ENCODE measurements at regions not wholly inside any gene's neighbourhood (a gene's known extent, or its start where the extent isn't known, plus 50 kb on each side); places are given as distances from the start of the nearest gene placed in this dataset.

- Histone ChIP-seq H3K4me2 (ENCODE audit: insufficient read depth, insufficient read length, low read length) (no peak overlapping the region), H2AFZ (ENCODE audit: low read length) (no peak overlapping the region), H4K5ac (ENCODE audit: insufficient read length, low read depth, low read length) (no peak overlapping the region)
These were observed 166.7 kb upstream of the E2F7 start for GRCh38 chr12:77232045-77232444.

More at GRCh38 chr12:77232045-77232444, 166.7 kb upstream of the E2F7 start:
- no peaks in the 10 kb centered on the region for H3K79me1 ChIP-seq (ENCODE audit: insufficient read depth, low read depth, low read length, poor library complexity, severe bottlenecking)
- no peak overlapping the region for H3K4ac ChIP-seq (ENCODE audit: low read depth, low read length)
- H3K23ac ChIP-seq (ENCODE audit: insufficient read length, low read depth, low read length): no peak overlapping the region
- H3K9ac ChIP-seq (ENCODE audit: extremely low read depth, insufficient read length, low read length): no peak overlapping the region
- H2BK12ac ChIP-seq (ENCODE audit: insufficient read length, low read depth, low read length): no peak overlapping the region
- H2BK120ac ChIP-seq (ENCODE audit: low read depth, low read length, poor library complexity, severe bottlenecking): no peak overlapping the region
- H3K4me1 ChIP-seq (ENCODE audit: insufficient read depth, low read length): peaks cover 2% of the 10 kb centered on the region; the same call in 1 of the 2 replicates
- Mint-ChIP-seq H3K27me3 (ENCODE audit: low read depth) (no peaks in the 10 kb centered on the region), H3K4me1 (peaks cover 18 to 22% of the 10 kb centered on the region in 2 experiments), H3K4me3 (no peak overlapping the region), H3K36me3 (ENCODE audit: insufficient read depth in 1 of 3, low read depth in 3 of 3) (no peaks in the 10 kb centered on the region), H3K27ac (no peak overlapping the region), H3K9me3 (no peaks in the 10 kb centered on the region)
- H2AK5ac ChIP-seq (ENCODE audit: insufficient read length, low read length): no peak overlapping the region
- no peaks in the 10 kb centered on the region for H3K27me3 ChIP-seq (ENCODE audit: insufficient read depth, low read length)
- no peak overlapping the region for H4K91ac ChIP-seq (ENCODE audit: insufficient read length, low read depth, low read length)
- no peak overlapping the region for H4K8ac ChIP-seq (replicated peaks; ENCODE audit: insufficient read length, low read depth, low read length)
- H3K79me2 ChIP-seq (ENCODE audit: insufficient read depth, low read length): no peaks in the 10 kb centered on the region
- no peak overlapping the region for H2BK15ac ChIP-seq (ENCODE audit: low read depth, low read length)
- no CpG with 5 or more reads among the region's 1 CpG for WGBS (ENCODE audit: extremely low coverage, insufficient read length, low lambda C conversion rate)
- H3K23me2 ChIP-seq (ENCODE audit: insufficient read length, low read depth, low read length, poor library complexity, severe bottlenecking): no peaks in the 10 kb centered on the region
- no peak overlapping the region for H3K14ac ChIP-seq (ENCODE audit: insufficient read depth, low read length)
- H3T11ph ChIP-seq (ENCODE audit: low read length): no peak overlapping the region
- no peak overlapping the region for H2BK20ac ChIP-seq (ENCODE audit: low read depth, low read length, poor library complexity, severe bottlenecking)
- no peak overlapping the region for H3K27ac ChIP-seq (ENCODE audit: insufficient read length, low read depth, low read length)
- H2BK5ac ChIP-seq (ENCODE audit: insufficient read length, low read length): no peak overlapping the region
- no peaks in the 10 kb centered on the region for H3K9me3 ChIP-seq (ENCODE audit: control insufficient read depth, low read depth, low read length)
- DNase-seq: no peak
- no peak overlapping the region for H3K56ac ChIP-seq (ENCODE audit: insufficient read length, low read depth, low read length)
- H3K18ac ChIP-seq (ENCODE audit: insufficient read length, low read depth, low read length): no peak overlapping the region
- TF ChIP-seq, protein P1, sequence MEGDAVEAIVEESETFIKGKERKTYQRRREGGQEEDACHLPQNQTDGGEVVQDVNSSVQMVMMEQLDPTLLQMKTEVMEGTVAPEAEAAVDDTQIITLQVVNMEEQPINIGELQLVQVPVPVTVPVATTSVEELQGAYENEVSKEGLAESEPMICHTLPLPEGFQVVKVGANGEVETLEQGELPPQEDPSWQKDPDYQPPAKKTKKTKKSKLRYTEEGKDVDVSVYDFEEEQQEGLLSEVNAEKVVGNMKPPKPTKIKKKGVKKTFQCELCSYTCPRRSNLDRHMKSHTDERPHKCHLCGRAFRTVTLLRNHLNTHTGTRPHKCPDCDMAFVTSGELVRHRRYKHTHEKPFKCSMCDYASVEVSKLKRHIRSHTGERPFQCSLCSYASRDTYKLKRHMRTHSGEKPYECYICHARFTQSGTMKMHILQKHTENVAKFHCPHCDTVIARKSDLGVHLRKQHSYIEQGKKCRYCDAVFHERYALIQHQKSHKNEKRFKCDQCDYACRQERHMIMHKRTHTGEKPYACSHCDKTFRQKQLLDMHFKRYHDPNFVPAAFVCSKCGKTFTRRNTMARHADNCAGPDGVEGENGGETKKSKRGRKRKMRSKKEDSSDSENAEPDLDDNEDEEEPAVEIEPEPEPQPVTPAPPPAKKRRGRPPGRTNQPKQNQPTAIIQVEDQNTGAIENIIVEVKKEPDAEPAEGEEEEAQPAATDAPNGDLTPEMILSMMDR (conservative IDR thresholded peaks at IDR 0.05): no peak
- no peaks in the 10 kb centered on the region for H4K20me1 ChIP-seq (ENCODE audit: control insufficient read depth, insufficient read depth, insufficient read length)
